ENCODE measurements at regions not wholly inside any gene's neighbourhood (a gene's known extent, or its start where the extent isn't known, plus 50 kb on each side); places are given as distances from the start of the nearest gene placed in this dataset.

GRCh38 chr2:164079258-164079657 lies 343.4 kb upstream of the FIGN start:
- DNase-seq (ENCODE audit: low read depth, low spot score), result no peak
- no peak overlapping the region for H3K4me2 ChIP-seq (ENCODE audit: control insufficient read depth, extremely low read depth, insufficient read depth, low read depth, low read length)
- H3K9ac ChIP-seq (ENCODE audit: control insufficient read depth, extremely low read depth, insufficient read depth, low read length), result no peak overlapping the region
- H2AFZ ChIP-seq (ENCODE audit: control insufficient read depth, low read length), result no peak overlapping the region
- no peaks in the 10 kb centered on the region for H3K9me3 ChIP-seq (ENCODE audit: control insufficient read depth, low read depth, low read length)
- no peaks in the 10 kb centered on the region for H3K36me3 ChIP-seq (ENCODE audit: control insufficient read depth in 2 of 2, extremely low read depth in 1 of 2, insufficient read depth in 2 of 2, low read length in 2 of 2)
- H3K4me1 ChIP-seq (ENCODE audit: control insufficient read depth, extremely low read depth, insufficient read depth, low read length), result no peaks in the 10 kb centered on the region
- no peaks in the 10 kb centered on the region for H3K79me2 ChIP-seq (ENCODE audit: control insufficient read depth, insufficient read depth, low read length)
- H4K20me1 ChIP-seq (ENCODE audit: control insufficient read depth, extremely low read depth, insufficient read depth, low read length), result no peaks in the 10 kb centered on the region
- no peak overlapping the region for H3K4me3 ChIP-seq (ENCODE audit: control insufficient read depth in 2 of 3, extremely low read depth in 1 of 3, insufficient read depth in 2 of 3, low read depth in 1 of 3, low read length in 3 of 3)
- no peak for FAIRE-seq
- H3K27me3 ChIP-seq (ENCODE audit: control insufficient read depth, extremely low read depth, insufficient read depth, low read length), result no peaks in the 10 kb centered on the region
- dilution Hi-C loops (cut with MboI; ENCODE audit: extremely low pct_ligation_motif_present, low sequenced_read_pairs), result no loop called here
- no peaks in the 10 kb centered on the region for H3K9me1 ChIP-seq (ENCODE audit: control insufficient read depth, extremely low read depth, insufficient read depth, low read length)
- H3K27ac ChIP-seq (ENCODE audit: control insufficient read depth, insufficient read depth, low read length), result no peak overlapping the region
- TF ChIP-seq, protein P1, sequence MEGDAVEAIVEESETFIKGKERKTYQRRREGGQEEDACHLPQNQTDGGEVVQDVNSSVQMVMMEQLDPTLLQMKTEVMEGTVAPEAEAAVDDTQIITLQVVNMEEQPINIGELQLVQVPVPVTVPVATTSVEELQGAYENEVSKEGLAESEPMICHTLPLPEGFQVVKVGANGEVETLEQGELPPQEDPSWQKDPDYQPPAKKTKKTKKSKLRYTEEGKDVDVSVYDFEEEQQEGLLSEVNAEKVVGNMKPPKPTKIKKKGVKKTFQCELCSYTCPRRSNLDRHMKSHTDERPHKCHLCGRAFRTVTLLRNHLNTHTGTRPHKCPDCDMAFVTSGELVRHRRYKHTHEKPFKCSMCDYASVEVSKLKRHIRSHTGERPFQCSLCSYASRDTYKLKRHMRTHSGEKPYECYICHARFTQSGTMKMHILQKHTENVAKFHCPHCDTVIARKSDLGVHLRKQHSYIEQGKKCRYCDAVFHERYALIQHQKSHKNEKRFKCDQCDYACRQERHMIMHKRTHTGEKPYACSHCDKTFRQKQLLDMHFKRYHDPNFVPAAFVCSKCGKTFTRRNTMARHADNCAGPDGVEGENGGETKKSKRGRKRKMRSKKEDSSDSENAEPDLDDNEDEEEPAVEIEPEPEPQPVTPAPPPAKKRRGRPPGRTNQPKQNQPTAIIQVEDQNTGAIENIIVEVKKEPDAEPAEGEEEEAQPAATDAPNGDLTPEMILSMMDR (optimal IDR thresholded peaks at IDR 0.05 in 1 of 3, IDR thresholded peaks at IDR 0.05 in 1 of 3, conservative IDR thresholded peaks at IDR 0.05 in 1 of 3; ENCODE audit: extremely low read depth in 1 of 3, insufficient read depth in 2 of 3, low read length in 3 of 3), result no peak
- TF ChIP-seq EZH2 (IDR thresholded peaks at IDR 0.05; ENCODE audit: low read length), result no peak

GRCh38 chr2:164078421-164078820 lies 342.6 kb upstream of the FIGN start:
- no peak for FAIRE-seq
- Histone ChIP-seq H3K27me3 (ENCODE audit: control insufficient read depth, extremely low read depth, insufficient read depth, low read length) (no peaks in the 10 kb centered on the region), H3K9me1 (ENCODE audit: control insufficient read depth, extremely low read depth, insufficient read depth, low read length) (no peaks in the 10 kb centered on the region), H4K20me1 (ENCODE audit: control insufficient read depth, extremely low read depth, insufficient read depth, low read length) (no peaks in the 10 kb centered on the region), H3K79me2 (ENCODE audit: control insufficient read depth, insufficient read depth, low read length) (no peaks in the 10 kb centered on the region), H2AFZ (ENCODE audit: control insufficient read depth, low read length) (no peak overlapping the region), H3K9me3 (ENCODE audit: control insufficient read depth, low read depth, low read length) (no peaks in the 10 kb centered on the region), H3K27ac (ENCODE audit: control insufficient read depth, insufficient read depth, low read length) (no peak overlapping the region), H3K4me3 (ENCODE audit: control insufficient read depth in 2 of 3, extremely low read depth in 1 of 3, insufficient read depth in 2 of 3, low read depth in 1 of 3, low read length in 3 of 3) (no peak overlapping the region), H3K4me1 (ENCODE audit: control insufficient read depth, extremely low read depth, insufficient read depth, low read length) (no peaks in the 10 kb centered on the region), H3K4me2 (ENCODE audit: control insufficient read depth, extremely low read depth, insufficient read depth, low read depth, low read length) (no peak overlapping the region), H3K9ac (ENCODE audit: control insufficient read depth, extremely low read depth, insufficient read depth, low read length) (no peak overlapping the region), H3K36me3 (ENCODE audit: control insufficient read depth in 2 of 2, extremely low read depth in 1 of 2, insufficient read depth in 2 of 2, low read length in 2 of 2) (no peaks in the 10 kb centered on the region)
- TF ChIP-seq EZH2 (IDR thresholded peaks at IDR 0.05; ENCODE audit: low read length), result no peak
- TF ChIP-seq, protein P1 (optimal IDR thresholded peaks at IDR 0.05 in 1 of 3, IDR thresholded peaks at IDR 0.05 in 1 of 3, conservative IDR thresholded peaks at IDR 0.05 in 1 of 3; ENCODE audit: extremely low read depth in 1 of 3, insufficient read depth in 2 of 3, low read length in 3 of 3), result no peak
- dilution Hi-C loops (cut with MboI; ENCODE audit: extremely low pct_ligation_motif_present, low sequenced_read_pairs), result no loop called here
- DNase-seq (ENCODE audit: low read depth, low spot score), result no peak
